ENCODE measurements at regions not wholly inside any gene's neighbourhood (a gene's known extent, or its start where the extent isn't known, plus 50 kb on each side); places are given as distances from the start of the nearest gene placed in this dataset.
"Not testable (repeated sequence)": the region's sequence is repeated elsewhere in the genome, so short reads cannot be mapped to it uniquely, and the experiment has no call there.

DNA sequence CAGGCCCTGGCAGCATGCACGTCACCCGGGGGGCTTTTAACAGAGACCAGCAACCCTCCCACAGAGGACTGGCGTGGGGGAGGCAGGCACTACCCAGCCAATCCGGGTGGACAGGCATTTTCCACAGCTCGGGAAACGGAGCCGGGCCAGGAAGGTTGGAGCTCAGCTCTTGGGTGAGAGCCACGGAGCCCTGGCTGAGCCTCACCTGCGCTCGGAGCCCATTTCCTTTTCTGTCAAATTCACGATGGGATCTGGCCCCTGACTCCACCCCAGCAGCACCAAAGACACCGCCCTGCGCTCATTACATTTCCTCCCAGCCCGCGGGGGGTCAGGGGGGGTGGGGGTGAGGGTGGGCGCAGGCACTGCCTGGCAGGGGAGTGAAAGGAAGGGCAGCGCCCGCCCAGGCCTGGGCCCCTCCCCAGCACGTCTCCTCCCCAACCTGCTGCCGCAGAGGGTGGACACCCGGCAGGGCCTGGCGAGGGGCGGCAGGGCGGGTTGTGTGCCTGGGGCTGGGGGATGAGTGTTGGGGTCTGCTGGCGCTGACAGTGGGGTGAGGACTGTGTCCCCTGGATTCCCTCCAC lies 145.4 kb downstream of the LAT start:
- DNase-seq (ENCODE audit: low read depth), result not testable (repeated sequence)

DNA sequence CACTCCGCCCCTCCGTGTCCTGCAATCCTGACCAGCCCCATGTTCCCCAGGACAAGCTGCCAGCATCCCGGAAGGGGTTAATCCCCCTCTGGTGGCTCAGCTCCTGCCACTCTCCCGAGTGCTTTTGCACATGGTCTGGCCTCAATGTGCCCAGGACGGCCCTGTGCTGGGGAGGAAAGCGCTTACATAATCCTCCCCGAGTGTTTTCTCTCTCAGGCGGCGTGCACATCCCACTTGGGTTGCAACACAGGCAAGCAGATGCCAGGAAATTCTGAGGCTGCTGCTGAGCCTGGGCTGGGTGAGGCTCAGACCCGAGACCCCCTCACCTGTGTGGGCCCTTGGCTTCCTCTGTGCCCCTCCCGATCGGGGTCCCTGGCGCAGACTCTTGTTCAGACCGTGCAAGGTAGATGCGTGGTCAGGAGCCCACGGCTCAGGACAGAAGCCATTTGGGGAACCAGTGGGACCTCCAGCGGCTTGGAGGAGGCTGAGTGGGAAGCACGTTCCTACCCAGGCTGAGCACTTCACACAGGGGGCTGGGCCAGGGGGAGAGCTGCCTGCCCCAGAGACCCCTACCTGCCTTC lies 144.7 kb downstream of the LAT start:
- not testable (repeated sequence) for DNase-seq (ENCODE audit: low read depth)

DNA sequence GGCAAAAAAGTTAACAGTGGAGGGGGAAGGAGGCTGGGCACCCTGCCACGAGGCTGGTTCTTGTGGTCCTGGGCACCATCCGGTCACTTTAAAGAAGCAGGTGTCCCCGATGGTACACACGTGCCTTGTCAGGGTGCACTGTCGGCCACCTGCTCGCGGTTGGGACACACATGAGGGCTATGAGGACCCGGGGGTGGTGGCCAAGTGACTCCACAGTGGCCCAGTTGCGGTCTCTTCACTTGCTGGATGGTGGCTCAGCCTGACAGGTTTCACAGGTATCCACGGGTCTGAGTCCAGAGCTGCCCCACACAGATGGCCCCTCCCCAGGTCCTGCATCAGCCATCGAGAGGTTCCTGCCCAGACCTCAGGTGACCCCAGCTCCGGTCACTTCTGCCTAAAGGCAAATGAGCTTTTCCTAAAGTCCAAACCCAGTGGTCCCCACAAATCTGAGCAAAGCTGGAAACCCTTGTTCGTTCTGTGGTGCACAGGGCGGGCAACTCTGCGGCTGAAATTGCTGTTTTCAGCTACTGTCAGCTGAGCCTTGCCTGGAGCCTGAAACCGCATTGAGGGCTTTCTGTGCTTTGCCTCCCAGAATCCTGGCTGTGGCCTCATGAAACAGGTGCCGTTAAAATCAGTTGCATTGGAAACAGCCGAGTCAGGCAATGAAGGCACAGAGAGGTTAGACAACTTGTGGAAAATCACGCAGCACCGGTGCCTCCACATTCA lies 144.0 kb downstream of the LAT start:
- DNase-seq (ENCODE audit: low read depth), result not testable (repeated sequence)

DNA sequence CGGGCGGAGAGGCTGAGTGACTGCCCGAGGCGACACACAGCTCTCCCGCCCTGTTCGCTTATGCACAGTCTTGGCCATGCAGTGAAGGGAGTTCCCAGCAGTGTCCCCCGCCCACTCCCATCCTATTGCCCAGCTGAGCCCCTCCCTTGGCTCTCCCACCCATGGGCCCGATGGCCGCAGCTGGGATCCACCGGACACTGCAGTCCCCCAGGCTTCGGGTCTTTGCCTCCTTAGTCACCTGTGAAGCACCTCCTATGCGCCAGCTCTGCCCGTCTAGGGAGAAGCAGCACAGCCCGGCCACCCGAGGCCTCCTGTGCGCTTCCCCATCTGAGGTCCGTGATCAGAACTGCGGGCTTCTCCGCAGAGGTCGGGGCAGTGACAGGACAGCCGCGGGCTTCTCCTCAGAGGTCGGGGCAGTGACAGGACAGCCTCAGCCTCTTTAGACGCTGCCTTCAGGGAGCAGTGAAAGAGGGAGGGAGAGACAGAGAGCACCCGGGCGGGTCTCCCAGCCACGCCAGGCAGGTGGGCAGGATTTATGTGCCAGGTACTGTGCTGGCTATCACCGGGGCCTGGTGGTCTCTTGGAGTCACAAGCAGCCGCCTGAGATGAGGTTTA lies 143.1 kb downstream of the LAT start:
- DNase-seq (ENCODE audit: low read depth), result not testable (repeated sequence)

DNA sequence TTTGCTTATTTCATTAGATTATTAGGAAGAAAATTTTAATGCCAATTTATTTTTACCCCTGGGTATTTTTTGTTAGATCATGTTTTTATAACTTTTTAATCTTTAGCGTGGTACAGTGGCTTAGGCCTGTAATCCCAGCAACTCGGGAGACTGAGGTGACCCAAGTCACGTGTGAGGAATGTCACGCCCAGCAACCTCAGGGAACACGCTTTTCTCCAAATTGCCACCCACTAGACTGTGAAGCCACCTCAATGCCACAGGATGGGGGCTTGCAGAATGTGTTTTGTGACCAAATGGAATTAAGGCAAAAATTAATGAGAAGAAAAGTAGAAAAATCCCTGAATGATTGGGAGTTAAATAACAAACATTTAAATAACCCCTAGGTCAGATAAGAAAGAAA lies 141.8 kb downstream of the LAT start:
- no peak for DNase-seq (ENCODE audit: low read depth)

DNA sequence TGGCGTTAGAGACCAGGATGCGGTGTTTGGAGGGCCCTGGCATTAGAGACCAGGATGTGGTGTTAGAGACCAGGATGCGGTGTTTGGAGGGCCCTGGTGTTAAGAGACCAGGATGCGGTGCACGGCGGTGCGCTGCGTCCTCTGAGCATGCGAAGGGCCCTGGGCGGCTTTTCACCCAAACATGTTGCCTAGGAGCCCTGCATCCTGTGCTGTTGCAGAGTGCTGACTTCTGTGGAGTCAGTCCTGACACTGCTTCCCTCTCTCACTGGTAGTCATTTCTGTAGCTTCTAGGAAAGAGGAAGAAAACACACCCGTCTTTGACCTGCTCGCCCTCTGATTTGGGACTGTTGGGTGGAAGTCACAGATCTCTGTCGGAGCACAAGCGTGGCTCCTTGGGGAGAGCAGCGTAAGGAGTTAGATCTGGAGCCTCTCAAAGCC lies 141.2 kb downstream of the LAT start:
- no peak for DNase-seq (ENCODE audit: low read depth)

DNA sequence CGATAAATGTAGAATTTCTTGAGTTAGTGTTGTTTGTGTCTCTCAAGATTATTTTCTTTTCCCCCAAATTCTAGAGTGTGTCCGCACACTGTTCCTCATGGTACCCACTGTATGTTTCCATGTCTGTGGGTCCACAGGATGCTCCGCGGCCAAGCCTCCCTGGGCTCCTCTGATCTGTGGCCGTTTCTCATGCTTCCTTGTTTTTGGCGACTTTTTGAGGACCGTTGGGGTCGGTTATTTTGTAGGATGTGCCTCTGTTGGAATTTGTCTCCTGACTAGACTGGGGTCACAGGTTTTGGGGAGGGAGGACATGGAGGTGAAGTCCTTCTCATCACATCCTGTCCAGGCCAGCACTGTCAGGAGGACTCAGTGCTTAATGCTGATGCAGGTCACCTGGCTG lies 140.0 kb downstream of the LAT start:
- DNase-seq (ENCODE audit: low read depth), result no peak

DNA sequence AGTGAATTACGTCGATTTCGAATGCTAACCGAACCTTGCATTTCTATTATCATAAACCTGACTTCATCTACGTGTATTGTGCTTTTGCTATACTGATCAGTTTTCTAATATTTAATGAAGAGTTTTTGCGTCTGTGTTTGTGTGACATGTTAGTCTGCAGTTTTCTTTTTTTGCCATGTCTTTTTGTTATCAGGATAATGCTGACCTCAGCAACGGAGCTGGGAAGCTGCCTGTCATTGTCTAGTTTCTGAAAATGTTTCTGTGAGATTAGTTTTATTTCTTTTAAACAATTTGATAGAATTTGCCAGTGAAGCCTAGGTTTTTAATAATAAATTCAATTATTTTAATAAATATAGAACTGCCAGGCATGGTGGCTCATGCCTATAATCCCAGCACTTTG lies 139.3 kb downstream of the LAT start:
- not testable (repeated sequence) for DNase-seq (ENCODE audit: low read depth)

DNA sequence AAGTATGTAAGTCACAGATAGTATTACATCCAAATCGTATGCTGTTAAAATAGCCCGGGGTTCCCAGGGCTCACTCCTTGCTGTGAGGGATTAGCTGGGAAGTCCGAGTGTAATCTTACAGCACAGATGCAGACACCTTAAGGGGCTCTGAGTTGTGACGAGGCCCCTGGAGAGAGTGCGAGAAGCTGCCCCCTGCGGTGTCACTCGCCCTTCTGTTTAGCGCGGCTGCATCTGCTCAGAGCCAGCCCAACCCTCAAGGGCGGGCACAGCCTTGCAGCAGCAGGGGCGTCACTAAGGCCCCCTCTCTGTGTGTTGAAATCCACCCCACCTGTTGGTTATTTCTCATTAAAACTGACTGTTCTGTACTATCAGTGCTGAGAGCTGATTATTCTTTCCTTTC lies 135.8 kb downstream of the LAT start:
- not testable (repeated sequence) for DNase-seq (ENCODE audit: low read depth)

DNA sequence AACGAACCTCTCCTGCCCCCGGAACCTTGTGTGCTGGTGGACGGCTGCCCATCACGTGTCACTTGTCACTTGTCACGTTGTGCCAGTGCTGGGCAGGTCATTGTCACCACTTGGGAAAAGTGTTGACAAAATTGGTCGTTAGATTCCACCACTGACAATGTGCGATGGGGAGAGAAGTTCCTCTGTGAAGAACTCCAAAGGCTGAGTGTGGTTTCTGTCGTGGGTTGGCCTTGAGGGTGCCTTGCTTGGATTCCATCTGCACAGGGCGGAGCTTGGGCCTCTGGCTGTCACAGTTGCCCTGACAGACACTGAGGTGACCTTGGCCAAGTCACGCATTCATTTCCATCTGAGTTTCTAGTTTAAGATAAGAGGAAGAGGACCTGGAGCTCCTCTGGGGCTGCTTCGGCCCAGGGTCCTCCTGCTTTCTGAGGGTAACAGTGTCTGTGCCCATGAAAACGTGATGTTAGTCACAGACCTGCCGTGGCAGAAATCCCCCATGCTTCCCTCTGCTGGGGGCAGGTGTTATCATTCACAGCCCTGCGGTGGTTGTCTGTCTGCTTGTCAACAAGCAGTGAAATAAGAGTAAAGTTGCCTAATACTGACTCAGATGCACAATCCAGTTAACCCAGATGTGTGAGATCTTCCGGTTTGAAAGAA lies 133.6 kb downstream of the LAT start:
- DNase-seq (ENCODE audit: low read depth), result not testable (repeated sequence)

DNA sequence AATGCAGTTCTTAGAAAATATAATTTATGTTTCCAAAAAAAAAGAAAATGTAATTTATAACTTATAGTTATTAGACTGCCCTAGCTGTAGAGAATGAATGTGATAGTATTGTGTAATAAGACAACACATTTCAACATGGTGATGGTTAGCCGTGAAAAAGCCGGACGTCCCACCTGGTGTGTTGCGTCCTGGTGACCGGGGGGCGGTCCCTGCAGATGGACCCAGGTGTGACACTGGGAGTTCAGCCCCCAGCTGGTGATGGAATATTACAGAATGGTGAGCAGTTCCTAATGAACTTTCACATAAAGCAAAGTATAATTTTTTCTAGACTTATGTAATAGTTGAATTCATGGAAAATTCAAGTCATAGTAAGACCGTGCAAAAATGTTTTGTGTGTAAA lies 132.8 kb downstream of the LAT start:
- no peak for DNase-seq (ENCODE audit: low read depth)

DNA sequence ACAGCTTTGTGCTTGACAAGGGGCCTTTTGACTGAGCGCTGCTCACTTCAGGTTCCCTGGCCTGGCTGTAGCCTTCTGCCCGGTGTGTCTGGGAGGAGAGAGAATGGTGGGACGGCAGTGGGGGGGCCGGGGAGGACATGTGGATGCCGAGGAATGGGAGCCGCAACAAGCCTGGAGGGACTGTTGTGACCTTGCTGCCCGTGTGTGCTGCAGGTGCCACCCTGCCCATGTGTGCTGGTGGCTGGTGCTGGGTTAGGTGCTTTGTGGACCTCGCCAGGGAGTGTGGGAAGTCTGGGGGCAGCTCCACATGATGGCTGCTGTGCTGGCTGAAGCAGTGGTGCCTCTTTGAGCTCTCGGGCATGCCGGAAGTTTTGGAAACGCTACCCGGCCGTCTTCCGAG lies 132.1 kb downstream of the LAT start:
- no peak for DNase-seq (ENCODE audit: low read depth)

DNA sequence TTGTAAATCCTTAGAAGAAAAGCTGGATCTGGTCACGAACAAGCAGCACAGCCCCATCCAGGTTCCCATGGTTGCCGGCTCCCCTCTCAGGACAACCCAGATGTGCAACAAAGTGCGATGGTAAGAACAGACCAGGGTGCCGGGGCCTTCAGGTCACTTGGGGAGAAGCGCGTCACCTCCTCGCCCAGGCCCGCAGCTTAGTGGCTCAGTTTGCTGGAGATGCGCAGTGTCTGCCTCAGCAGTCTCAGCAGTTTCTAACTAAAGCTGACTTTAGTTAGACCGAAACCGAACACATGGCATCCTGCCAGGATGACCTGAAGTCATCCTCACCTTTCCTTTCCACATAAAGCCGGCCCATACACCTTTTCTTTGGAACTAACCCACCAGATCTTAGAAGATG lies 131.4 kb downstream of the LAT start:
- not testable (repeated sequence) for DNase-seq (ENCODE audit: low read depth)

DNA sequence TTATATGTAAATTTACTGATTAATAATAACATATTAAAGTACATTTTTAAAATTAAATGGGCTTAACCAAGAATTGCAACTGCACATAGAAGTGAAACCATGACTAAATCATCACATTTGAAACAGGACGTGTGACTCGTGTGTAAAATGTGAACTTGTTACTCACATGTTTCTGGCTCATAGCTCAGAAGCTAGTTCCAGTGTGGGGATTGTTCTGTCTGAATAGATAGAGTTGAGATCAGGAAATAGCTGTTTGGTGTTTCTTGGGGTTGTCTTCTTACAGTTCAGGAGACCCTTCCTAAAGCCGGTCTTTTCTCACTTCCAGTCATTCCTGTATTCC lies 130.9 kb downstream of the LAT start:
- DNase-seq (ENCODE audit: low read depth), result not testable (repeated sequence)

DNA sequence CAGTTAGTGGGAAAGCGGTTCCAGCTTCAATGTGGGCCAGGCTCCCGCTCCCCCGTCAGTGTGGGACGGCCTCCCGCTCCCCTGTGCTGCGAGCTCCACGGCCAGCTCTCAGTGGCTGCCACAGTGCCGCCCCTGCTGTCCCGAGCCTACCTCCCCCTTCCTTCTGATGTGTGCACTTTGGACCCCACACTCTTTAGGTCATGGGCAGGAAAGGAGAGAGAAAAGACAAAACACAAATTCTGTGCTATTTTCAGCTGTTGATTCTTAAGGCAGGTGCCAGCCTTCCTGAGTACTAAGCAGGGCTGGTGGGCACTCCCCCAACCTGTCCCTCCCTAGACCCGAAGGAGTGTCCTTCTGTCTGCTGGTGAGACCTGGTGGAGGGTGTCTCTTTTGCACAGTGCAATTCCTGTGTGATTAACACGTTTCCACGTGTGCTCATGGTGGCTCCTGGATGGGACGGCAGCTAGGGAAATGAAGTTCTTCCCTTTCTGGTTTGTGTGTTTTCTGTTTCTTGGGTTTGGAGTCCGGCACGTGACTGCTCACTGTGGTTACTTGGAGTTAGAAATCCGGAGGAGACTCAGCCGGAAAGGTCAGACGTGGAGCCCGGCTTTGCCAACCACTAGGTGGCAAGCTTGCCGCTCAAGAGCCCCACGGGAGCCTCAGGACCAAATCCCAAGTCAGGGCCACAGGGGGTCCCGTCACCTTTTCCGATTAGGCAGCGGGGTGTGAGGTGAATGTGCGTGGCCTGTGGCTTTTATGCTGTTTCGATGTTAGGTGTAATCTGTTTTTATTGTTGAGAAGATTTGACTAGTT lies 130.3 kb downstream of the LAT start:
- DNase-seq (ENCODE audit: low read depth), result peak; percentile 32

DNA sequence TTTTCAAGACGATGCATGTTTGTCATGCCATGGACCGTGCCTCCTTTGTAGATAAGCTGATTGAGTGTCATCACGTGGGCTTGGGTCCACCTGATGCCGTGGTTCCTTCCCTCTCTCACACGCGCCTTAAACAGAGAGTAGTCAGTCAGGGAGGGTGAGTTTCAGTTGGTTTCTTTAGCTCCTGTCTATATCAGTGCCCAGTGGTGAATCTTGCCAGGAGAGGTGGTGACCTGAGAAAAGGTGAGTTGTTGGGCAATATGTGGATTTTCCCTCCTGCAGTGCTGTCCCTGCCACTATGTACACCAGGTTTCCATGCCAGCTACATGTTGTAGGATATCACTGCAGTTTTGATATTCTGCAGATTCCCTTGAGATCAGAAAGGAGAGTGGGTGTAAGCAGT lies 129.7 kb downstream of the LAT start:
- no peak for DNase-seq (ENCODE audit: low read depth)

DNA sequence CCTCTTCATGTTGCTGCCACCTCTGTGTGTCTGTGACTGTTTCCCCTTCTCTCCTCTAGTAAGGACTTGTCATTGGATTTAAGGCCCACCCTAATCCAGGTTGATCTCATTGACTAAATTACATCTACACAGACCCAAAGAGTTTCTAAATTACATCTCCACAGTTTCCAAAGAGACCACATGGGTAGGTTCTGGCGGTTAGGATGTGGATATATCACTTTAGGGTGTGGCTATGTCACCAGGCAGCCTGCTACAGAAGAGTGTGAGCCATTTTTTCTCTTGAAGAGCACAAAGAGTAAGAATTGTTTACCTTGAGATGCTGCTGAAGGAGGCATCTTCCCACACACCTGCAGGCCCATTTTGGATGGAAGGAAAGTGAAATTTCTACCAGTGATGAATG lies 128.6 kb downstream of the LAT start:
- DNase-seq (ENCODE audit: low read depth), result not testable (repeated sequence)

DNA sequence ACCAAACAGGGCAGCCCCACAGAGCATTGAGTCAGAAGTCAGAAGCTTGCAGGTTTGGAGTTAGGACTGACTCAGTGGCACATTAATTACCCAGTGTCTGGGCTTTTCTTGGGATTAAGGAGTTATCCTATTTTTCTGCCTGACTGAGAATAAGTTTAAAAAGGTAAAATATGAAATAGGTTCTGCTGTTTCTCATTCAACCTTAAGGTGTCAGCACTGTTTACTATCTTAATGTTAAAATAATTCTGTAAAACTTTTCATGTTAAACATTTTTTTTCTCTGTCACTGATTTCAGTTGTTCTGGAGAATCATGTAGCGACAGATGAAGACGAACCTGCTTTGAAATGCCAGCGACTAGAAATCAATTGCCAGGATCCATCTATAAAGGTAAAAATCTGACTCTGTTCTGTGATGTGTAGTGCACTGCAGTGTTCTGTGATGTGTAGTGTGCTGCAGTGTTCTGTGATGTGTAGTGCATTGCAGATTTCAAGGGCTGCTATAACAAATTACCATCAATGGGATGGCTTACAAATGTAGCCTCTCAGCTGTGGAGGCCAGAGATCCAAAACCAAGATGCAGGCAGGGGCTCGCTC lies 128.0 kb downstream of the LAT start:
- no peak for DNase-seq (ENCODE audit: low read depth)

DNA sequence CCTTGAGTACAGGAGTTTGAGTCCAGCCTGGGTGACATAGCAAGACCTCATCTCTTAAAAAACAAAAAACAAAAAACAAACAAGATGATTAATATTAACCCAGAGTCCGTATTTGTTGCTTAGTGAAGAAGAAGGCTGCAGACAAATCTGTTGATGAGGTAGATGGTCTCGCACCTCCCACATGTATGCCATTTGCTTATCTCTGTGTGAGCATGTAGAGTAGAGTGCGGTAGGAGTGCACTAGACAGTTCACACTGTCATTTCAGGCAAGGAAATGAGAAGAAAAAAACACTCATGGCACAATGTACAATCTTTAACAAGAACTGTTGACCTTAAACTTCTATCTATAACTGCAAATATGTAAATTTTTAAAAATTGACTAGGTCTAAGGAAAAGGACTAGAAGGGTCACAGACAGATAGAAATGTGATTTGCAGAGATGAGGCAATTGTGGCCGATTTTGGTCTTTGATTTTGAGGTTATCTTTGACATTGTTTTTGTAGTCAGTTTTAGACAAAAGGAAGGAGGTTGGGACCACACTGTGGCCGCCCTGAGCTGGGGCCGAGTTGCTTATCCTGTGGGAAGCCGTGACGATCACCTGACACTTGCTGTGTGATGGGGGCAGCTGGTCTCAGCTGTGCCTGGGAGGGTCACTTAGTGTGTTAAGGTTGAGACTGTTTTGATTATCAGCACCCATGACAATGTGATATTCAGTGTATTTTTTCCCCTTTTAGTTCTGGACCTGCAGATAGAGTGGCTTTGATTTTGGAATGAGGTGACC lies 127.2 kb downstream of the LAT start:
- not testable (repeated sequence) for DNase-seq (ENCODE audit: low read depth)

DNA sequence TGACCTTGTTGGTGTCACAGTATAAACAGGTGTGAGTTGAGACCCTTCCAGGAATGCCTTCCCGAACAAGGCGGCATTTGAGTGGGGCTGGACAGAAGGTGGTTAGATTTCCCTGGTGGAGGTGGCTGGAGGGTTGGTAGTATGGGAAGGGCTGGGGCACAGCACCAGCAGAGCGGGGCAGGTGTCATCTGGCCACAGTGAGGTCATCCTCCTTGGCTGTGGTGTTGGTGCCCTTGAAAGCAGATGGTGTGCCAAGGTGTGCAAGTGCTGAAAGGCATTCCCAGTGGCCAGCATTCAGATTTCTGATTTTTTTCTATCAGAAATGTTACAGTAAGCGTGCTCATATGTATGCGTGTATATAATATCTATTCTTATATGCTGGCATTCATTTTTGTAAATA lies 126.6 kb downstream of the LAT start:
- DNase-seq (ENCODE audit: low read depth), result no peak

Data from activated T-cell treated with anti-CD3 and anti-CD28 coated beads for 24 hours (primary cell).